BJ (cell line): ENCODE measurements at regions not wholly inside any gene's neighbourhood (a gene's known extent, or its start where the extent isn't known, plus 50 kb on each side); places are given as distances from the start of the nearest gene placed in this dataset.

Experiments used
- CTCF ChIA-PET: fragments of 350-600 bp; formaldehyde crosslinking; extraction: SDS; loops from one replicate; lab custom pipeline; 2021; ENCODE audit warnings: antibody characterized with exemption, inconsistent platforms; lab: Yijun Ruan, JAX
- POLR2A ChIA-PET: fragments of 300-600 bp; sonication (Branson Sonifier 250); formaldehyde crosslinking; extraction: SDS; loops from one replicate; lab custom pipeline; 2021; ENCODE audit warnings: antibody characterized with exemption; lab: Charles Lee
- DNase-seq: peaks from one replicate; pipeline ENCODE4 v3.0.0-alpha.2; 2011; ENCODE audit warnings: low read depth
- H3K27me3 ChIP-seq: 2 replicates; pipeline ENCODE4 v1.6.0; 2011; ENCODE audit warnings: low read length; ENCODE audit not compliant: control insufficient read depth, insufficient read depth
- H3K36me3 ChIP-seq: 2 replicates; pipeline ENCODE4 v1.5.1; 2011; ENCODE audit warnings: low read length; ENCODE audit not compliant: control insufficient read depth, insufficient read depth
- H3K4me3 ChIP-seq: 2 replicates; pipeline ENCODE4 v1.5.1; 2011; ENCODE audit warnings: low read depth, mild to moderate bottlenecking, control low read depth, low read length
- TF ChIP-seq, protein P1 (sequence below): IDR thresholded peaks from 2 replicates; pipeline ENCODE4 v1.5.1; 2011; ENCODE audit warnings: low read depth, mild to moderate bottlenecking, control low read depth, inconsistent platforms, low read length, moderate library complexity; ENCODE audit not compliant: insufficient read depth

DNA sequence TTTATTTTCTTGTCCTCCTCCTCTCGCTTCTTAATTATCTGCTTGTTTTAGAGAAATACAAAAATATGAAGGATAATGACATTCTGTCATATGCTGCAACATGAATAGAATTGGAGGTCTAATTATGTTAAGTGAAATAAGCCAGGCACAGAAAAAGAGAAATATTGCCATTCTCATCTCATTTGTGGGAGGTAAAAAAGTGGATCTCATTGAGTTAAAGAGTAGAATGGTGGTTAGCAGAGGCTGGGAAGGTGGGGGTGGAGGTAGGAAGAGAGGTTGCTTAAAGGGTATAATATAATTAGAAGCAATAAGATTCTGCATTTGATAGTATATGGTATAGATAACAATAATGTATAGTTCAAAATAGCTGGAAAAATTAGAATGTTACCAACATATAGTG is 231.3 kb downstream of the JRKL start:
- no peaks in the 10 kb centered on the region for H3K27me3 ChIP-seq
- CTCF ChIA-PET = no interaction called here
- no peaks in the 10 kb centered on the region for H3K36me3 ChIP-seq
- TF ChIP-seq, protein P1, sequence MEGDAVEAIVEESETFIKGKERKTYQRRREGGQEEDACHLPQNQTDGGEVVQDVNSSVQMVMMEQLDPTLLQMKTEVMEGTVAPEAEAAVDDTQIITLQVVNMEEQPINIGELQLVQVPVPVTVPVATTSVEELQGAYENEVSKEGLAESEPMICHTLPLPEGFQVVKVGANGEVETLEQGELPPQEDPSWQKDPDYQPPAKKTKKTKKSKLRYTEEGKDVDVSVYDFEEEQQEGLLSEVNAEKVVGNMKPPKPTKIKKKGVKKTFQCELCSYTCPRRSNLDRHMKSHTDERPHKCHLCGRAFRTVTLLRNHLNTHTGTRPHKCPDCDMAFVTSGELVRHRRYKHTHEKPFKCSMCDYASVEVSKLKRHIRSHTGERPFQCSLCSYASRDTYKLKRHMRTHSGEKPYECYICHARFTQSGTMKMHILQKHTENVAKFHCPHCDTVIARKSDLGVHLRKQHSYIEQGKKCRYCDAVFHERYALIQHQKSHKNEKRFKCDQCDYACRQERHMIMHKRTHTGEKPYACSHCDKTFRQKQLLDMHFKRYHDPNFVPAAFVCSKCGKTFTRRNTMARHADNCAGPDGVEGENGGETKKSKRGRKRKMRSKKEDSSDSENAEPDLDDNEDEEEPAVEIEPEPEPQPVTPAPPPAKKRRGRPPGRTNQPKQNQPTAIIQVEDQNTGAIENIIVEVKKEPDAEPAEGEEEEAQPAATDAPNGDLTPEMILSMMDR = no peak
- no peak for DNase-seq
- H3K4me3 ChIP-seq = no peak overlapping the region
- POLR2A ChIA-PET = no interaction called here

DNA sequence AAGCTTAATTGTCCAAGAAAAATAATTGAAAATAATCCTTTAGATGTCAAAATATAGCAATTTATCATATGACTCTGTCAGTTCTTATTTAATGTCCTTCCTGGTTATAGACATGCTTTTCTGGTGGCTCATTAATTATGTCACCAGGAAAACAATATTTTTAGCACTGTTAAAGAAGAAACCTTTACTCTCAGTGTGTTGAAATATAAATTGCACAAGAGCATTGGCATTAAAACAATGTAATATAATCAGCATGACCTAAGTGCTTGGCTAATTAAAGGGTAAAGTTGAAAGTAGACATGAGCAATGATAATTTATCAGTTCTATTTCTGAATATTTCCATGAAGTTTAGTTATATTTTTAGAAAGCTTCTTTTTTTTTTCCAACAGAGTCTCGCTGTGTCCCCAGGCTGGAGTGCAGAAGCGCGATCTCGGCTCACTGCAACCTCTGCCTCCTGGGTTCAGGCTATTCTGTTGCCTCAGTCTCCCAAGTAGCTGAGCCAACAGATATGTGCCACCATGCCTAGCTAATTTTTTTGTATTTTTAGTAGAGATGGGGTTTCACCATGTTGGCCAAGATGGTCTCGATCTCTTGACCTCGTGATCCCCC is 232.3 kb downstream of the JRKL start:
- no peak overlapping the region for H3K4me3 ChIP-seq
- DNase-seq = no peak
- POLR2A ChIA-PET = no interaction called here
- no peaks in the 10 kb centered on the region for H3K27me3 ChIP-seq
- CTCF ChIA-PET = interaction anchor here (0.7 kb wide), 1 partner anchor 604 kb away, joined by 3 read pairs; no protein-coding TSS in a partner anchor
- H3K36me3 ChIP-seq = no peaks in the 10 kb centered on the region
- TF ChIP-seq, protein P1 = no peak

DNA sequence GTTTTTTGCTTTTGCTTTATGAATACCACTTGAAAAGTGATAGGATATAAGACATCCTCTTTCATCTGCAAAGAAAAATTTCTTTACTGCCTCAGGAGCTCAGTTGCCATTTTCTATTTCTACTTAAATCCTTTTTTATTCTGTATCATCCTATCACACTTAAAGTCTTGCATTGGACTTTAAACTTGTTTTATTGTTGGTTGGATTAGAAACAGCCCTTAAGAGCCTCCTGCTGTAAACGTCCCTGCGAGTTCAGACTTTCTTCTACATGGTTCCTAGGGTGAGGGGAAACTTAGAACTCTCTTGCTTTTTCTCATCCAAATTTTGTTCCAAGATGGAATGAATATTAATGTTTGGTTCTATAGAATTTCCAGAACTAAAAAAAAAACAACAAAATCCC is 234.3 kb downstream of the JRKL start:
- Histone ChIP-seq H3K4me3 (no peak overlapping the region), H3K36me3 (no peaks in the 10 kb centered on the region), H3K27me3 (no peaks in the 10 kb centered on the region)
- no peak for DNase-seq
- TF ChIP-seq, protein P1 = no peak
- ChIA-PET POLR2A (no interaction called here), CTCF (no interaction called here)

DNA sequence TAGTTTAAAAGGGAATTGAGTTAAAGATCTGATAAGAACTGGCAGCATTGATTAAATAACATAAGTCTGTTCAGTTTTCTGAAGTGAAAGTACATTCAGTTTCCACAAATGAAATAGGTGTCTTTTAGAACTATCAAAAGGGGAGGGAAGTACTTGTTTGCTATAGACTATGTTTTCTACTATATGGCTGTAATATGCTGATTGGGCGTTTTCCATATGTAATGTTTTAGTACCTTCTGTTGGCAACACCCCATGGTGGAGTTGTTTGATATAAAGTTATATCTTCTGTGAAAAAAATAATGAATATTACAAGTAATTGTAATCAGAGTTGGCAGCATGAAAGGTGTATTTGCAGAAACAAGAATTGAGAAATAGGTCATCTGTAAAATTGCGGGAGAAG is 237.6 kb downstream of the JRKL start:
- Histone ChIP-seq H3K36me3 (no peaks in the 10 kb centered on the region), H3K27me3 (no peaks in the 10 kb centered on the region), H3K4me3 (no peak overlapping the region)
- POLR2A ChIA-PET = no interaction called here
- CTCF ChIA-PET = no interaction called here
- TF ChIP-seq, protein P1 = no peak
- no peak for DNase-seq

DNA sequence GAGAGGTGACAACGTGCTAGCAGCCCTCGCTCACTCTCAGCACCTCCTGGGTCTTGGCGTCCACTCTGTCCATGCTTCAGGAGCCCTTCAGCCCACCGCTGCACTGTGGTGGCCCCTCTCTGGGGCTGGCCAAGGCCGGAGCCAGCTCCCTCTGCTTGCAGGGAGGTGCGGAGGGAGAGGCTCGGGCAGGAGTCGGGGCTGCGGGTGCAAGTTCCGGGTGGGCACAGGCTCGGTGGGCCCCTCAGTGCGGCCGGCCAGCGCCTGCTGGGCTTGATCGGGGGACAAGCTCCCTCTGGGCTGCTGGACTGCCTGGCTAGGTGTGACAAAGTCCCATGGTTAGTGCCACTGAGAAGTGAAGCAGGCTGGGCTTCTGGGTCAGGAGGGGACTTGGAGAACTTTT is 245.8 kb downstream of the JRKL start:
- ChIA-PET POLR2A (no interaction called here), CTCF (no interaction called here)
- Histone ChIP-seq H3K4me3 (no peak overlapping the region), H3K36me3 (no peaks in the 10 kb centered on the region), H3K27me3 (no peaks in the 10 kb centered on the region)
- no peak for DNase-seq
- TF ChIP-seq, protein P1 = no peak
